Panc1 (cell line): ENCODE measurements at regions not wholly inside any gene's neighbourhood (a gene's known extent, or its start where the extent isn't known, plus 50 kb on each side); places are given as distances from the start of the nearest gene placed in this dataset.

Experiments used
- REST ChIP-seq, 2 experiments: IDR thresholded peaks; 2 replicates each; pipeline ENCODE4 v1.6.1; 2011 to 2012; ENCODE audit warnings: low read depth in 2 of 2, control low read depth in 1 of 2, low read length in 1 of 2, mild to moderate bottlenecking in 1 of 2, moderate library complexity in 1 of 2; ENCODE audit not compliant: insufficient read depth in 1 of 2
- TF ChIP-seq, protein P1 (sequence below): fragments of 450-650 bp; IDR thresholded peaks from 2 replicates; pipeline ENCODE4 v1.5.1; 2017; ENCODE audit warnings: mild to moderate bottlenecking

DNA sequence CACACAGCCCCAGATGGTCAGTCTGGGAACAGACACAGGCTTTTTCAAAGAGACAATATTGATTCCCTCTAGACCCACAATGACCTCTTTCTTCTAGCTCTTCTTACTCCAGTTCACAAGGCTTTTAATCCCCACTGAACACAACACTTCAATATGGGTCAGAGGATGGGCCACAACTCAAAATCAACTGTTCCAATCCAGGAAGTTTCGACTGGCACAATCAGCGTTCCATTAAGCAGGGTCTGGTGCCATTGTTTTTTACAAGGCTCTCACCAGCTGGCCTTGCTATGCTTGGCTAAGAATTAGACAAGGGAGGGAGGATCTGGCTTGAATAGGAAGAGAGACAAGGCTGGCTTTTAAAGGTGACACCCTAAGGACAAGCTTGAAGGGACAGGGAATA lies 199.4 kb upstream of the SLC24A2 start:
- TF ChIP-seq, protein P1, sequence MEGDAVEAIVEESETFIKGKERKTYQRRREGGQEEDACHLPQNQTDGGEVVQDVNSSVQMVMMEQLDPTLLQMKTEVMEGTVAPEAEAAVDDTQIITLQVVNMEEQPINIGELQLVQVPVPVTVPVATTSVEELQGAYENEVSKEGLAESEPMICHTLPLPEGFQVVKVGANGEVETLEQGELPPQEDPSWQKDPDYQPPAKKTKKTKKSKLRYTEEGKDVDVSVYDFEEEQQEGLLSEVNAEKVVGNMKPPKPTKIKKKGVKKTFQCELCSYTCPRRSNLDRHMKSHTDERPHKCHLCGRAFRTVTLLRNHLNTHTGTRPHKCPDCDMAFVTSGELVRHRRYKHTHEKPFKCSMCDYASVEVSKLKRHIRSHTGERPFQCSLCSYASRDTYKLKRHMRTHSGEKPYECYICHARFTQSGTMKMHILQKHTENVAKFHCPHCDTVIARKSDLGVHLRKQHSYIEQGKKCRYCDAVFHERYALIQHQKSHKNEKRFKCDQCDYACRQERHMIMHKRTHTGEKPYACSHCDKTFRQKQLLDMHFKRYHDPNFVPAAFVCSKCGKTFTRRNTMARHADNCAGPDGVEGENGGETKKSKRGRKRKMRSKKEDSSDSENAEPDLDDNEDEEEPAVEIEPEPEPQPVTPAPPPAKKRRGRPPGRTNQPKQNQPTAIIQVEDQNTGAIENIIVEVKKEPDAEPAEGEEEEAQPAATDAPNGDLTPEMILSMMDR = no peak
- no peak for TF ChIP-seq REST (IDR thresholded peaks at IDR 0.05; ENCODE audit: insufficient read depth in 1 of 2, low read depth in 2 of 2, low read length in 1 of 2)
